ENCODE measurements at regions not wholly inside any gene's neighbourhood (a gene's known extent, or its start where the extent isn't known, plus 50 kb on each side); places are given as distances from the start of the nearest gene placed in this dataset.

DNA sequence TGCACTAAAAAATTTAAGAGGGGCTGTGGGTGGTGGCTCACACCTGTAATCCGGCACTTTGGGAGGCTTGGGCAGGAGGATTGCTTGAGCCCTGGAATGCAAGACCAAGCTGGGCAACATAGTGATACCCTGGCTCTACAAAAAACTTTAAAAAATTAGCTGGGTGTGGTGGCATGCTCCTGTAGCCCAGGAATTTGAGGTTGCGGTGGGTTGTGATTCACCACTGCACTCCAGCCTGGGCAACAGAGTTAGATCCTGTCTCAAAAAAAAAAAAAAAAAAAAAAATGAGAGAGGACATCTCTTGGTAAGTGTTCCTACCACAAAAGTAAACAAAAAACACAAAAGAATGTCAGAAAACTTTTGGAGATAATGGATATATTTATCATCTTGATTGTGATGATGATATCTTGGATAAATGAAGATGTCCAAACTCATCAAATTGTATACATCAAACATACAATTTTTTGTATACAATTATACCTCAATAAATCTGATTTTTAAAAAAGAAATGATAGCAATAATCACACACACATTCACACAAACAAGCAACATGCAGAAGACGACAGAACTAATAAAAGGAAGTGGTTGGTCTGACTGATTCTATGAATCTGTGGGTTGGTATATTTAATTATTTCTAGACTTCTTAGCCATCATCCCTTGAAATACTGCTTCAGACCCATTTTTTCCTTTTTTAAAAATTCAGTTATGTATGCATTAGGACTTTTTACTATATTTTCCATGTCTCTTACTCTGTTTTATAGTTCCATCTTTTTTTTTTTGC lies 465.9 kb downstream of the PLA2G4A start:
- no peaks in the 10 kb centered on the region for H3K36me3 Mint-ChIP-seq
- H3K4me1 Mint-ChIP-seq, result no peaks in the 10 kb centered on the region
- H3K27ac Mint-ChIP-seq, result no peak overlapping the region
- H3K27me3 Mint-ChIP-seq, result no peaks in the 10 kb centered on the region
- H3K9me3 Mint-ChIP-seq, result peaks cover 5% of the 10 kb centered on the region
- no peak overlapping the region for H3K4me3 Mint-ChIP-seq

DNA sequence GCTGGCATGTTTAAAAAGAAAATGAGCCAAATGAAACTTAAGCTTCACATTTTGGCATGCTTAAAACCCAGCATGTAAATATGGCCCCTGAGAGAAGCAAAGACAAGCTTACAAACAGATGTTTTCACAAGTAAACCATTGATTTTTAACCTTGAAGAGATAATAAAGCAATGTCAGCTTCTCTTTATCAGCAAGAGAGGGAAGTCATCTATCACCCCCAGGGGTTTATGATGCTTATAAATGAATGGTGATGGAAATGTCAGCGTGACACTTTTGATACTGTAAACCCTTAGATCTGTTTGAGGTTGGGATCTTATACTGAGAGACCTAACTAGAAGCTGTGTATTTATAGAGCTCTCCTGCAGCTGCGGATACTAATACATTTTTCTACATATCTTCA lies 471.3 kb downstream of the PLA2G4A start:
- Mint-ChIP-seq H3K4me3 (no peak overlapping the region), H3K27me3 (no peaks in the 10 kb centered on the region), H3K4me1 (no peaks in the 10 kb centered on the region), H3K27ac (no peak overlapping the region), H3K9me3 (peaks cover 5% of the 10 kb centered on the region), H3K36me3 (no peaks in the 10 kb centered on the region)

GRCh38 chr1:187306710-187307415 lies 478.1 kb downstream of the PLA2G4A start:
- H3K27me3 Mint-ChIP-seq, result no peaks in the 10 kb centered on the region
- H3K9me3 Mint-ChIP-seq, result no peaks in the 10 kb centered on the region
- H3K27ac Mint-ChIP-seq, result no peak overlapping the region
- no peak overlapping the region for H3K4me3 Mint-ChIP-seq
- H3K36me3 Mint-ChIP-seq, result no peaks in the 10 kb centered on the region
- H3K4me1 Mint-ChIP-seq, result no peaks in the 10 kb centered on the region

- Mint-ChIP-seq H3K27me3 (no peaks in the 10 kb centered on the region), H3K9me3 (no peaks in the 10 kb centered on the region), H3K27ac (no peak overlapping the region), H3K4me1 (no peaks in the 10 kb centered on the region), H3K36me3 (no peaks in the 10 kb centered on the region), H3K4me3 (no peak overlapping the region)
These were observed 481.4 kb downstream of the PLA2G4A start for GRCh38 chr1:187310038-187310631.

DNA sequence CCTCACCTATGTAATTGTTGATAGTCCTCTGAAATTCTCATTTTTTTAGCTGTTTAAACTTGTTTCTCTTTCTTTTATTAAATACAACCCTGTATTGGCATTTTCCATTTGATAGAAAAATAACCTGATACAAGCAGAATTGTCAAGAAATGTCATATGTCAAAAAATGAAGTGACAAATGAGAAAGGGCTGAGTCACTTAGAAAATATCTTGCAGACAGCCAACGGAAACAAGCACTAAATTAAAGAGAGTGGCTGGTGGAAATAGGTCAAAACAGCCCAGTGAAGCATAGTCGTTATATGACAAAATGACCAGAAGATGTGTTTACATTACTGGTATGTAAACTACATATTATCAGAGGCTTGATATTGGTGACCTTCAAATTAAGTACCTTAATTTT lies 484.4 kb downstream of the PLA2G4A start:
- H3K4me3 Mint-ChIP-seq, result no peak overlapping the region
- no peaks in the 10 kb centered on the region for H3K4me1 Mint-ChIP-seq
- no peak overlapping the region for H3K27ac Mint-ChIP-seq
- H3K36me3 Mint-ChIP-seq, result no peaks in the 10 kb centered on the region
- peaks cover 9% of the 10 kb centered on the region for H3K9me3 Mint-ChIP-seq
- H3K27me3 Mint-ChIP-seq, result no peaks in the 10 kb centered on the region

GRCh38 chr1:187326557-187326956 lies 497.8 kb downstream of the PLA2G4A start:
- no peaks in the 10 kb centered on the region for H3K36me3 Mint-ChIP-seq
- H3K27me3 Mint-ChIP-seq, result no peaks in the 10 kb centered on the region
- H3K9me3 Mint-ChIP-seq, result peaks cover 6% of the 10 kb centered on the region
- H3K4me1 Mint-ChIP-seq, result no peaks in the 10 kb centered on the region
- no peak overlapping the region for H3K27ac Mint-ChIP-seq
- no peak overlapping the region for H3K4me3 Mint-ChIP-seq

DNA sequence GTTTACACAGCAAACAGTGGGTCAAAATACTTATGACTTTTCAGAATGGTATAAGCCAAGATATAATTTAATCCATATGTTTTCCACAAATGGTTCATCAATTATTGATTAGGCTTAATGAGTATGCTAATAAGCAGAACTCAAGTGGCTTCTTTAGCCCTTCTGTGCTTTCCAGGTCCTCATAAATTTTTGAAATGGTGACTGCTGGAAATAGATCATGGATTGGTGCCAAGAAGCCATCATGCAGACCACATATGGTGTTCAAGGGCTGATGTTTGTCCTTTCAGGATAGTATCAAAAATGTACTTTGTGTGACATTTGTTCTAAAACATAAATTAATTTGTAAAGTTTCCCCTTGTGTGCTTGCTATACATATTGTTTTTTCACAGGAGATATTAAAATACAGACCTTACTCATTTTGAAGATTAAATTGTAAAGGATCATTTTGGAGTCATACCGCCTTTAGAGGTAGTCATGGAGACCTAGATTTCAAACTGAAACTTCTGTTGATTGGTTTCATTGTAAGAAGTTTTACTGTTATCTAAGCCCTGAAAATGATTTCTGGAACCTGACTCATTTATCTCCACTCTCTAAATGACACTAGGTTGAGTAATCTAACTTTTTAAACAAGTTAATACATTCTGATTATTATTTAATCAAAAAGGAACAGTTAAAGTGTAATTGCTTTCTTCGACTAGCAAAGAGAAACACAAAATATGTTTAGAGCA lies 507.9 kb downstream of the PLA2G4A start:
- H3K27ac Mint-ChIP-seq, result no peak overlapping the region
- no peaks in the 10 kb centered on the region for H3K9me3 Mint-ChIP-seq
- H3K27me3 Mint-ChIP-seq, result no peaks in the 10 kb centered on the region
- no peaks in the 10 kb centered on the region for H3K4me1 Mint-ChIP-seq
- H3K4me3 Mint-ChIP-seq, result no peak overlapping the region
- no peaks in the 10 kb centered on the region for H3K36me3 Mint-ChIP-seq

- H3K9me3 Mint-ChIP-seq, result no peaks in the 10 kb centered on the region
- no peaks in the 10 kb centered on the region for H3K27me3 Mint-ChIP-seq
- no peaks in the 10 kb centered on the region for H3K4me1 Mint-ChIP-seq
- no peak overlapping the region for H3K4me3 Mint-ChIP-seq
- no peak overlapping the region for H3K27ac Mint-ChIP-seq
- H3K36me3 Mint-ChIP-seq, result no peaks in the 10 kb centered on the region
These were observed 510.1 kb downstream of the PLA2G4A start for GRCh38 chr1:187338762-187339412.

- Mint-ChIP-seq H3K27ac (no peak overlapping the region), H3K27me3 (no peaks in the 10 kb centered on the region), H3K4me1 (no peaks in the 10 kb centered on the region), H3K36me3 (no peaks in the 10 kb centered on the region), H3K9me3 (no peaks in the 10 kb centered on the region), H3K4me3 (no peak overlapping the region)
These were observed 513.7 kb downstream of the PLA2G4A start for GRCh38 chr1:187342495-187342894.

- Mint-ChIP-seq H3K36me3 (no peaks in the 10 kb centered on the region), H3K27me3 (no peaks in the 10 kb centered on the region), H3K27ac (no peak overlapping the region), H3K9me3 (no peaks in the 10 kb centered on the region), H3K4me3 (no peak overlapping the region), H3K4me1 (no peaks in the 10 kb centered on the region)
These were observed 545.3 kb downstream of the PLA2G4A start for GRCh38 chr1:187374082-187374481.

- H3K4me1 Mint-ChIP-seq, result no peaks in the 10 kb centered on the region
- no peaks in the 10 kb centered on the region for H3K27me3 Mint-ChIP-seq
- H3K4me3 Mint-ChIP-seq, result no peak overlapping the region
- no peak overlapping the region for H3K27ac Mint-ChIP-seq
- H3K36me3 Mint-ChIP-seq, result no peaks in the 10 kb centered on the region
- H3K9me3 Mint-ChIP-seq, result peaks cover 3% of the 10 kb centered on the region
These were observed 546.0 kb downstream of the PLA2G4A start for GRCh38 chr1:187374742-187375141.

GRCh38 chr1:187383366-187383765 lies 554.6 kb downstream of the PLA2G4A start:
- Mint-ChIP-seq H3K27ac (no peak overlapping the region), H3K4me1 (no peaks in the 10 kb centered on the region), H3K9me3 (peaks cover 6% of the 10 kb centered on the region), H3K36me3 (no peaks in the 10 kb centered on the region), H3K27me3 (no peaks in the 10 kb centered on the region), H3K4me3 (no peak overlapping the region)

DNA sequence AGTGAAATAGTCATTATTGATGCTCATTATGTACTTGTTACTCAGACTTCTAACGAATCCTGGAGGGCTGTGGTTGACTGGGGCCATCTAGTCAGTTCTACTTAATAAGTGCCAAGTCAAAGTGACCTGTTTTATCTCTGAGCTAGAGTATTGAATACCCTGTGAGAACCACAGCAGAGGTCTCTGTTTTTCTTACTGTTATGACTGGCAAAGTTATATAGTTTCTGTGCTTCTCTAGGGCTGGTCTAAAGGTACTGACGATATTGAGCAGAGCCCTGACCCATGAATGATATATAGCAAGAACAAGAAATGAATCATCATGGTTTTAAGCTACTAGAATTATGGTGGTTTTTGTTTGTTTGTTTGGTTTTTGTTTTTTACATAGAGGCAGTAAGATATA lies 555.8 kb downstream of the PLA2G4A start:
- Mint-ChIP-seq H3K27ac (no peak overlapping the region), H3K4me1 (no peaks in the 10 kb centered on the region), H3K9me3 (peaks cover 5% of the 10 kb centered on the region), H3K27me3 (no peaks in the 10 kb centered on the region), H3K4me3 (no peak overlapping the region), H3K36me3 (no peaks in the 10 kb centered on the region)

DNA sequence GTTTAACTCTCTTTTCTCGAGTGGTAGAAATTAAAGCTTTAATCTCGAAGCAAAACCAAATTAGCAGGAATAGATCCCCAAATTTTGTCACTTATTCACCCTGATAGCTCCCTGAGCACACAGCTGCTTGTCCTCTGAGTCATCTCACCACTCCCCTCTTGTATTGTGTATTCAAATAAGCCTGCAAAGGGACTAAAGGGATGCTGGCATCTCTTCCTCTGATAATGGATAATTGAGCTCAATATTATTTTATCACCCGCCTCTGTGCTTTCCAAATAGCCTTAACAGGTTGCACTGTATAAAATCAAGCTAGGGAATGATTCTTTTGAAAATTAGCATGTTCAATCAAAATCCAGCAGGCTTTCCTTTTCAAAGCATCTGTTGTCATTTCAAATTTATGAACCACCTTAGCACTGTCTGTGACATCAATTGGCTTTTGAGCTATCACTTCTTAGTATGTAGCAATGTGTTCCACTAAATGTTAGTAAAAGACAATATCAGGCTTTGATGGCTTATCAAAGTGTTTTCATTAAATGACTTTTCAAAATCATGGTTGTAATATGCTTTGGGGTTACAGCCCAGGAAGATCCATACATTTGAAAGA lies 561.6 kb downstream of the PLA2G4A start:
- no peak overlapping the region for H3K4me3 Mint-ChIP-seq
- H3K4me1 Mint-ChIP-seq, result no peaks in the 10 kb centered on the region
- no peaks in the 10 kb centered on the region for H3K27me3 Mint-ChIP-seq
- no peaks in the 10 kb centered on the region for H3K36me3 Mint-ChIP-seq
- H3K9me3 Mint-ChIP-seq, result no peaks in the 10 kb centered on the region
- H3K27ac Mint-ChIP-seq, result no peak overlapping the region

GRCh38 chr1:187396226-187396625 lies 567.5 kb downstream of the PLA2G4A start:
- Mint-ChIP-seq H3K27ac (no peak overlapping the region), H3K27me3 (no peaks in the 10 kb centered on the region), H3K4me3 (no peak overlapping the region), H3K36me3 (no peaks in the 10 kb centered on the region), H3K4me1 (no peaks in the 10 kb centered on the region), H3K9me3 (no peaks in the 10 kb centered on the region)
